GM12873 (cell line): ENCODE measurements at regions not wholly inside any gene's neighbourhood (a gene's known extent, or its start where the extent isn't known, plus 50 kb on each side); places are given as distances from the start of the nearest gene placed in this dataset.

Experiments used
- TF ChIP-seq, protein P1 (sequence below): IDR thresholded peaks from 2 replicates; pipeline ENCODE4 v1.5.1; 2012; ENCODE audit warnings: low read depth, mild to moderate bottlenecking, moderate library complexity, low read length, control low read depth; ENCODE audit not compliant: insufficient read depth; ENCODE audit errors: missing control alignments

DNA sequence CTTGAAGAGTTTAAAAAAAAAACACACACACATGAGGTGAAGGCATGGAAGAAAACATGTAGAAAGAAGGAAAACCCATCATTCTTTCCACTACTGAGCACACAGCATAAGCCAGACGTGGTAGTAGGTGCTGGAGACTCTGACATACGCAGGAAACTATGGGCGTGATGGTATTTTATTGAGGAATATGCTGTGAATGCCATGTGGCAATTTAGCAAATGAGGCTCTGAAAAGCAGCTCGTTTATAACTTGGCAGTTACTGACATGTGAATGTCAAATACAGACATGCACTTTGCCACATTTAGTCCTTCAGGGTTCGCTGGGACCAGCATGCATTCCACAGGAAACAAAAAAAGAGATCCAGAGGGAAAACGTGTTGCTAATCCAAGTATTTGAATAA, 74.3 kb upstream of the IFNAR2 start:
- TF ChIP-seq, protein P1, sequence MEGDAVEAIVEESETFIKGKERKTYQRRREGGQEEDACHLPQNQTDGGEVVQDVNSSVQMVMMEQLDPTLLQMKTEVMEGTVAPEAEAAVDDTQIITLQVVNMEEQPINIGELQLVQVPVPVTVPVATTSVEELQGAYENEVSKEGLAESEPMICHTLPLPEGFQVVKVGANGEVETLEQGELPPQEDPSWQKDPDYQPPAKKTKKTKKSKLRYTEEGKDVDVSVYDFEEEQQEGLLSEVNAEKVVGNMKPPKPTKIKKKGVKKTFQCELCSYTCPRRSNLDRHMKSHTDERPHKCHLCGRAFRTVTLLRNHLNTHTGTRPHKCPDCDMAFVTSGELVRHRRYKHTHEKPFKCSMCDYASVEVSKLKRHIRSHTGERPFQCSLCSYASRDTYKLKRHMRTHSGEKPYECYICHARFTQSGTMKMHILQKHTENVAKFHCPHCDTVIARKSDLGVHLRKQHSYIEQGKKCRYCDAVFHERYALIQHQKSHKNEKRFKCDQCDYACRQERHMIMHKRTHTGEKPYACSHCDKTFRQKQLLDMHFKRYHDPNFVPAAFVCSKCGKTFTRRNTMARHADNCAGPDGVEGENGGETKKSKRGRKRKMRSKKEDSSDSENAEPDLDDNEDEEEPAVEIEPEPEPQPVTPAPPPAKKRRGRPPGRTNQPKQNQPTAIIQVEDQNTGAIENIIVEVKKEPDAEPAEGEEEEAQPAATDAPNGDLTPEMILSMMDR = no peak

DNA sequence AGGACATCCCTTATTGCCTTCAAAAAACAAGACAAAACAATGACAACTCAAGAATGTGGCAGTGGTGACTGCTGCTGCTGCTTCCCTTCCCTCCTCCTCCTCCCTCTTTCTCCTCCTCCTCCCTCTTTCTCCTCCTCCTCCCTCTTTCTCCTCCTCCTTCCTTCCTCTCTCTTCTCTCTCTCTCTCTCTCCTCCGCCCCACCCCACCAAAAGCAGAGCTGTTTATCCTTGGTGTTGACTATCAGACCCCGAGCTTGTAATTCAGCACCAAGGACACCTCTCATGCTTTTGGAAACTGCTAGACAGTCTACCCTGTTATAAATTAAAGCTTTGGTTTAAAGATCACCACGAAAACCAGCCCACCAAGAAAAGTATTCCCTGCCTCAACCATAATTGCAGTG, 72.4 kb upstream of the IFNAR2 start:
- TF ChIP-seq, protein P1 = no peak

DNA sequence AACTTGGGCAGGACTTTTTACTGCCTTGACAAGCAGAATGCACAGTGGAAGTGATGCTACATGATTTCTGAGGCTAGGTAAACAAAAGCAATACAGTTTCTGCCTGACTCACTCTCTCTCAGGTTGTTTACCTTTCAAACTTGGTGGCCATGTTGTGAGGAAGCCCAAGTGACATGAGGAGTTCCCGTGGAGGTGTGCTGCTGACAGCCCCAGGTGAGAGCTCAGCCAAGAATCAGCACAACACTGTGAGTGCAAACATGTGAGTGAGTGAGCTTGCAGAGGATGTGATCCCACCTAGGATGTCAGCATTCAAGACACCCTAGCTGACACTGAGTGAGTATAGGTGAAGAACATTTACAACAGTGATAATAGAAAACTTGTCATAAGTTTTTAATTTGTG, 71.1 kb upstream of the IFNAR2 start:
- TF ChIP-seq, protein P1 = no peak

DNA sequence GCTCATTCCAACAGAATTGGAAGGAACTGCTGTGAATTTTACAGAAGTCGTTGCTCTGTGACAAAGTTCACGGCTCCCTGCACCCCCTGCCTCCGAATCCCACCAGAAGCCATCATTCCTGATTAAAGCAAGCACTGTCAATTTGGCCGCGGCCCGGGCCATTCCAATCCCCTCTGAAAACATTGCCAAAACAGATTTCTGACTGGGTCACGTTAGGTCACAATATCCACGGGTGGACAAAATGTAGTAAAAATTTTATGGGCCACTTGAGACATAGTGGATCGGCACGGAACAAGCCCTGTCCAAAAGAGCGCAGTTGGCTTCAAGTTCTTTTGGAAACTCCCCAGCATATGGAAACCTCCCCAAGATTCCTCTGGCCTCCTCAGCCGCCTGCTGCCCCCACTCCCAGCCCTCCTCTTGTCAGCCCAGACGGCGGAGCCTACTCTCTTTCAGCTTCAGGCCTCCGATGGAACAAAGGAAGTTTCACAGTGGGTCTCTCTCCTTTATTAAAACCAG, 67.2 kb upstream of the IFNAR2 start:
- TF ChIP-seq, protein P1 = no peak

DNA sequence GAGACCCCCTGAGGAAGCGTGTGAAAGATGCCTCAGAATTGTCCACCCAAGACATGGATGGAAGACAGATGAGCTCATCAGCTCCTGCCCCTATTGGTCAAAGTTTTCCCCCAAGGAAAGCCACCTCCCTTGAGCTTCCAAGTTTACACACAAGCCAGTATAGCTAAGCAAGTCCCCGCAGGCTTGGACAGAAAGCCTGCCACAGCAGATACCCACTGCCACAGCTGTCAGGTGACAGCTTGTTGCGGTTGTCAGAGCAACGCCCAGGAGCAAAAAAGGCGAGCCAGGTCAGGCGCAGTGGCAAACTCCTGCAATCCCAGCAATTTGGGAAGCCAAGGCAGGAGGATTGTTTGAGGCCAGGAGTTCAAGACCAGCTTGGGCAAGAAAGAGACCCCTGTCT, 60.9 kb upstream of the IFNAR2 start:
- TF ChIP-seq, protein P1 = no peak

DNA sequence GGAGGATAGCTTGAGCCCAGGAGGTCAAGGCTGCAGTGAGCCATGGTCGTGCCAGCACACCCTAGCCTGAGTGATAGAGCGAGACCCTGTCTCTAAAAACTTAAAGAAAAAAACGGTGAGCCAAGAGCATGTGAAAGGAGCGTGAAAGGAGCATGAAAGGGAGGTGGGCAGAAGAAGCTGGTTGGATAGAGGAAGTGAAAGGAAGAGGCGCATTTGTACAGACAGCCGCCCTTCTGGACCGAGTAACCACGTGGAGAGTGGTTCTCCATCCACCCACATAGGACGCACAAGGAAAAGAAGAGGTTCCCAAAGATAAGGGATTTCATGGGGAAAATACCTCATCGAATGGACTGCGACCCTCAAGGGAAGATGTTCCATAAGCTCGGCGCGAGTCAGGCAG, 60.4 kb upstream of the IFNAR2 start:
- TF ChIP-seq, protein P1 = no peak

DNA sequence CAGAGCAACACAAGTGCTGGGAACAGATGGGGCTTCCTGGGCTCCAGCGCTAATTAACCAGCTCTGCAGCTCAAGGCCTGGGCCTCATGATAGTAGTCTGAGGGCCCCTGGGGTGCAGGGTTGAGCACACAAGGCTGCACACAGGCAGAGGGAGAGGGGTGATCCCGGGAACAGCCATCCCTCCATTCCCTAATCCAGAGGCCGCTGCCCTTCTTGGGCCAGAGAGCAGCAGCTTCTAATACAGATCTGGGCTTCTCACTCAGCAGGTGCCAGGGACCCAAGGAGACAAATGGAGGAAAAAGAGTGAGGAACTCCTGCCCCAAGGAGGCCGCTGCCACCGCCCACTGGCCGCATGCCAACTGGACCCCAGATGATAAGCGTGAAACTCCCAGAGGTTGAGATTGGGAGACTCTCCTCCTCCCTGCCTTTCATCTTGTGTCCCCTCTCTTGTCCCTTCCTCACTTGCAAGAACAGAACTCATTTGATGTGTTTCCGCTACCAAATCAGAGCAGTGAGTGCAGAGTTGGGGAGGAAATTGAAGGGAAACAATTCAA, 58.0 kb upstream of the IFNAR2 start:
- TF ChIP-seq, protein P1 = no peak
